SK-N-MC (cell line): ENCODE measurements at regions not wholly inside any gene's neighbourhood (a gene's known extent, or its start where the extent isn't known, plus 50 kb on each side); places are given as distances from the start of the nearest gene placed in this dataset.
"Not testable (repeated sequence)": the region's sequence is repeated elsewhere in the genome, so short reads cannot be mapped to it uniquely, and the experiment has no call there.

Experiments
- DNase-seq: peaks from one replicate; pipeline ENCODE4 v3.0.0-alpha.2; 2011; ENCODE audit warnings: low read depth, low spot score
- H3K27ac ChIP-seq: fragments of 200-600 bp; sonication (generic); 2 replicates; pipeline ENCODE4 v1.5.1; 2016; ENCODE audit warnings: mixed run types
- H3K36me3 ChIP-seq: fragments of 200-600 bp; sonication (generic); 2 replicates; pipeline ENCODE4 v1.6.1; 2017; ENCODE audit warnings: antibody characterized with exemption, low read length, mixed read lengths; ENCODE audit not compliant: insufficient read depth
- H3K4me3 ChIP-seq: fragments of 200-600 bp; sonication (generic); 2 replicates; pipeline ENCODE4 v1.5.1; 2016
- H3K9ac ChIP-seq: fragments of 200-600 bp; sonication (generic); 2 replicates; pipeline ENCODE4 v1.8.0; 2017; ENCODE audit warnings: mixed run types, mixed read lengths; ENCODE audit not compliant: insufficient read length
- H3K9me3 ChIP-seq: fragments of 200-600 bp; sonication (generic); 2 replicates; pipeline ENCODE4 v1.6.1; 2017; ENCODE audit warnings: low read depth, mild to moderate bottlenecking, antibody characterized with exemption, low read length, moderate library complexity, mixed read lengths
- EZH2 ChIP-seq: fragments of 200-600 bp; sonication (generic); IDR thresholded peaks from one replicate; pipeline ENCODE4 v1.6.1; 2017; ENCODE audit warnings: antibody characterized with exemption
- FOXP2 ChIP-seq: optimal IDR thresholded peaks from 2 replicates; pipeline ENCODE3; 2011; ENCODE audit warnings: mild to moderate bottlenecking, moderate library complexity; ENCODE audit not compliant: insufficient read depth; ENCODE audit errors: extremely low read length, control extremely low read depth
- POLR2AphosphoS5 ChIP-seq: IDR thresholded peaks from 2 replicates; pipeline ENCODE4 v1.6.1; 2012; ENCODE audit warnings: mild to moderate bottlenecking, low read depth, low read length, borderline replicate concordance

- H3K27ac ChIP-seq: no peak overlapping the region
- no peaks in the 10 kb centered on the region for H3K36me3 ChIP-seq
- no peak overlapping the region for H3K4me3 ChIP-seq
- no peak overlapping the region for H3K9ac ChIP-seq
- DNase-seq: no peak
- no peak for TF ChIP-seq POLR2AphosphoS5
- no peak for TF ChIP-seq EZH2
- TF ChIP-seq FOXP2: no peak
- H3K9me3 ChIP-seq: no peaks in the 10 kb centered on the region
These were observed 182.7 kb downstream of the ERCC6L2 start for GRCh38 chr9:96058218-96058617.

- TF ChIP-seq EZH2: no peak
- TF ChIP-seq POLR2AphosphoS5: no peak
- TF ChIP-seq FOXP2: no peak
- no peak for DNase-seq
- no peaks in the 10 kb centered on the region for H3K36me3 ChIP-seq
- H3K4me3 ChIP-seq: no peak overlapping the region
- no peaks in the 10 kb centered on the region for H3K9me3 ChIP-seq
- H3K9ac ChIP-seq: no peak overlapping the region
- no peak overlapping the region for H3K27ac ChIP-seq
These were observed 181.7 kb downstream of the ERCC6L2 start for GRCh38 chr9:96057155-96057554.

- H3K9me3 ChIP-seq: no peaks in the 10 kb centered on the region
- no peak overlapping the region for H3K9ac ChIP-seq
- no peak overlapping the region for H3K27ac ChIP-seq
- no peak for DNase-seq
- H3K4me3 ChIP-seq: no peak overlapping the region
- no peaks in the 10 kb centered on the region for H3K36me3 ChIP-seq
- no peak for TF ChIP-seq POLR2AphosphoS5
- TF ChIP-seq FOXP2: no peak
- no peak for TF ChIP-seq EZH2
These were observed 180.7 kb downstream of the ERCC6L2 start for GRCh38 chr9:96056226-96056625.

GRCh38 chr9:96054248-96054647, 178.8 kb downstream of the ERCC6L2 start:
- H3K9me3 ChIP-seq, DNase-seq, H3K9ac ChIP-seq, H3K36me3 ChIP-seq, H3K4me3 ChIP-seq, H3K27ac ChIP-seq: not testable (repeated sequence)

- Histone ChIP-seq H3K9ac (no peak overlapping the region), H3K36me3 (no peaks in the 10 kb centered on the region), H3K4me3 (no peak overlapping the region), H3K9me3 (no peaks in the 10 kb centered on the region), H3K27ac (no peak overlapping the region)
- TF ChIP-seq EZH2 (no peak), POLR2AphosphoS5 (no peak), FOXP2 (no peak)
- DNase-seq: no peak
These were observed 177.2 kb downstream of the ERCC6L2 start for GRCh38 chr9:96052686-96053085.

- TF ChIP-seq EZH2: no peak
- no peak for TF ChIP-seq FOXP2
- no peak for TF ChIP-seq POLR2AphosphoS5
- Histone ChIP-seq H3K27ac (no peak overlapping the region), H3K36me3 (no peaks in the 10 kb centered on the region), H3K9ac (no peak overlapping the region), H3K9me3 (no peaks in the 10 kb centered on the region), H3K4me3 (no peak overlapping the region)
- DNase-seq: no peak
These were observed 175.9 kb downstream of the ERCC6L2 start for GRCh38 chr9:96051423-96051822.

- no peaks in the 10 kb centered on the region for H3K36me3 ChIP-seq
- H3K27ac ChIP-seq: no peak overlapping the region
- TF ChIP-seq POLR2AphosphoS5: no peak
- no peak for TF ChIP-seq FOXP2
- no peak for TF ChIP-seq EZH2
- no peak for DNase-seq
- no peak overlapping the region for H3K4me3 ChIP-seq
- no peaks in the 10 kb centered on the region for H3K9me3 ChIP-seq
- H3K9ac ChIP-seq: no peak overlapping the region
These were observed 175.3 kb downstream of the ERCC6L2 start for GRCh38 chr9:96050861-96051155.

GRCh38 chr9:96050048-96050860, 174.8 kb downstream of the ERCC6L2 start:
- H3K36me3 ChIP-seq: no peaks in the 10 kb centered on the region
- H3K27ac ChIP-seq: no peak overlapping the region
- TF ChIP-seq EZH2: no peak
- H3K4me3 ChIP-seq: no peak overlapping the region
- no peaks in the 10 kb centered on the region for H3K9me3 ChIP-seq
- DNase-seq: no peak
- no peak overlapping the region for H3K9ac ChIP-seq
